ENCODE measurements at regions not wholly inside any gene's neighbourhood (a gene's known extent, or its start where the extent isn't known, plus 50 kb on each side); places are given as distances from the start of the nearest gene placed in this dataset.

GRCh38 chr11:45394294-45395085 is 108.3 kb upstream of the SYT13 start (continued):
- TF ChIP-seq ZNF263 (CRISPR knock-in tag; IDR thresholded peaks at IDR 0.05) (peak; percentile 33; the same call in 1 of the 2 replicates), ZNF225 (CRISPR knock-in tag; IDR thresholded peaks at IDR 0.05) (no peak), SAFB2 (CRISPR knock-in tag; IDR thresholded peaks at IDR 0.05; ENCODE audit: borderline replicate concordance, low read depth) (no peak), ZMYM3 (CRISPR knock-in tag; IDR thresholded peaks at IDR 0.05) (peak; percentile 89), TSC22D2 (CRISPR knock-in tag; IDR thresholded peaks at IDR 0.05; ENCODE audit: borderline replicate concordance) (0 out of 2 replicates have a peak, but pooled peaks have one; percentile 39), ZNF253 (CRISPR knock-in tag; IDR thresholded peaks at IDR 0.05; ENCODE audit: borderline replicate concordance) (no peak), NR2F6 (IDR thresholded peaks at IDR 0.05) (no peak; the same call in 1 of the 2 replicates), NR2F6 (CRISPR knock-in tag; IDR thresholded peaks at IDR 0.05) (peak; percentile 73), ADNP (CRISPR knock-in tag; IDR thresholded peaks at IDR 0.05) (0 out of 2 replicates have a peak, but pooled peaks have one; percentile 46), ARID5B (CRISPR knock-in tag; IDR thresholded peaks at IDR 0.05) (peak; percentile 64), ZNF569 (CRISPR knock-in tag; IDR thresholded peaks at IDR 0.05; ENCODE audit: borderline replicate concordance) (no peak), ZNF709 (CRISPR knock-in tag; IDR thresholded peaks at IDR 0.05) (no peak), ZNF816 (CRISPR knock-in tag; IDR thresholded peaks at IDR 0.05; ENCODE audit: borderline replicate concordance) (no peak), THAP9 (CRISPR knock-in tag; IDR thresholded peaks at IDR 0.05; ENCODE audit: borderline replicate concordance) (no peak), HDAC1 (CRISPR knock-in tag; IDR thresholded peaks at IDR 0.05) (peak; percentile 41), ZNF143 (CRISPR knock-in tag; IDR thresholded peaks at IDR 0.05) (no peak), ZNF768 (CRISPR knock-in tag; IDR thresholded peaks at IDR 0.05) (peak; percentile 93), ZNF451 (CRISPR knock-in tag; IDR thresholded peaks at IDR 0.05) (no peak), HNF1B (CRISPR knock-in tag; IDR thresholded peaks at IDR 0.05) (0 out of 2 replicates have a peak, but pooled peaks have one; percentile 38), ATF7-NPFF (CRISPR knock-in tag; IDR thresholded peaks at IDR 0.05; ENCODE audit: low read depth) (no peak)
